ENCODE measurements at regions not wholly inside any gene's neighbourhood (a gene's known extent, or its start where the extent isn't known, plus 50 kb on each side); places are given as distances from the start of the nearest gene placed in this dataset.
"Not testable (repeated sequence)": the region's sequence is repeated elsewhere in the genome, so short reads cannot be mapped to it uniquely, and the experiment has no call there.

DNA sequence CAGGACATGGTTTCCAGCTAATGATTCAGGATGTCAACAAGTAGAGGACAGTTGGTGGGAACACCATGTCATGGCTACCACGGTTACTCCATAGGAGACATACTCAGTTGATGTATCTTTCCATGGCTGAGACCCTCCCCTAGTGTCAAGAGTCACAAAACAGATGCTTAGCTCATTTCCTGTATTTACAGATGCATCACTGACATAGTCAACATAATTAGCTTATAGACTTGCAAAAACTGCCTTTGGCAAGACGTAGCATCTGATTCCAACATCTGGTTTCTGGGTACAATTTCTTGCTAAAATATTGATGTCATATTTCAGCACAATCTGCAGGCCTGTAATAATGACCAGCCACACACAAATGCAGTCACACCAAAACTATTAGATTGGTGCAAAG lies 550.3 kb downstream of the FAM181B start:
- TF ChIP-seq, protein P1, sequence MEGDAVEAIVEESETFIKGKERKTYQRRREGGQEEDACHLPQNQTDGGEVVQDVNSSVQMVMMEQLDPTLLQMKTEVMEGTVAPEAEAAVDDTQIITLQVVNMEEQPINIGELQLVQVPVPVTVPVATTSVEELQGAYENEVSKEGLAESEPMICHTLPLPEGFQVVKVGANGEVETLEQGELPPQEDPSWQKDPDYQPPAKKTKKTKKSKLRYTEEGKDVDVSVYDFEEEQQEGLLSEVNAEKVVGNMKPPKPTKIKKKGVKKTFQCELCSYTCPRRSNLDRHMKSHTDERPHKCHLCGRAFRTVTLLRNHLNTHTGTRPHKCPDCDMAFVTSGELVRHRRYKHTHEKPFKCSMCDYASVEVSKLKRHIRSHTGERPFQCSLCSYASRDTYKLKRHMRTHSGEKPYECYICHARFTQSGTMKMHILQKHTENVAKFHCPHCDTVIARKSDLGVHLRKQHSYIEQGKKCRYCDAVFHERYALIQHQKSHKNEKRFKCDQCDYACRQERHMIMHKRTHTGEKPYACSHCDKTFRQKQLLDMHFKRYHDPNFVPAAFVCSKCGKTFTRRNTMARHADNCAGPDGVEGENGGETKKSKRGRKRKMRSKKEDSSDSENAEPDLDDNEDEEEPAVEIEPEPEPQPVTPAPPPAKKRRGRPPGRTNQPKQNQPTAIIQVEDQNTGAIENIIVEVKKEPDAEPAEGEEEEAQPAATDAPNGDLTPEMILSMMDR (IDR thresholded peaks at IDR 0.05; ENCODE audit: low read length, missing control alignments): no peak
- H3K4me3 ChIP-seq (replicated peaks; ENCODE audit: low read depth, low read length): no peak overlapping the region
- no peak for DNase-seq (ENCODE audit: low read depth)

DNA sequence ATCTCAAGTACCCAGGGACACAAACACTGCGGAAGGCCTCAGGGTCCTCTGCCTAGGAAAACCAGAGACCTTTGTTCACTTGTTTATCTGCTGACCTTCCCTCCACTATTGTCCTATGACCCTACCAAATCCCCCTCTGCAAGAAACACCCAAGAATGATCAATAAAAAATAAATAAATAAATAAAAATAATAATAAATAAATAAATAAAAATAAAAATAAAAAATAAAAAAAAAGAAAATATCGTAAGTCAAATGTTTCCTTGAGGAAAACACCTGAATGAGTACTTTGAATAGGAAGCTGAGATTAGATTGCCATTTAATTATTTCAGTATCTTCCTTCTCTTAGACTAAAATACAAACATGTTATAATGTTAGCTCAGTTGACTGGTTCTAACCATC lies 551.0 kb downstream of the FAM181B start:
- not testable (repeated sequence) for DNase-seq (ENCODE audit: low read depth); H3K4me3 ChIP-seq (replicated peaks; ENCODE audit: low read depth, low read length)

GRCh38 chr11:82181796-82182195 lies 551.9 kb downstream of the FAM181B start:
- not testable (repeated sequence) for DNase-seq (ENCODE audit: low read depth); H3K4me3 ChIP-seq (replicated peaks; ENCODE audit: low read depth, low read length)

DNA sequence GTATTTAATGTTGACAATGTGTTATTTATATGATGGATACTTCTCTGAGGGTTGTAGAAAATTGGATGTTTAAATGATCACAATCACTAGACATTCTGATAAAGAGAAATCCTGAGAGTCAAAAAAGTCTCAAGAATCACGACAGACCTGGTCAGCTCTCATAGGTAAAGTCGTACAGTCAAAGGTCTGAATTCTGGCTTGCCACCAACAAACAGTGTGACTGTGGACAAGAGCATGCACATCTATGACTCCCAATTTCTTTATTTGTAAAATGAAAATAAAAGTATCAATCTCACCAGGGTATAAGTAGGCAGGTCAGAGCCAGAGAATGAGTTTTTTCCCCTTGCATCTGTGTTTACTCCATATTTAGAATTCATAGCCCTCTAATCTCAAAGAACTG lies 556.7 kb downstream of the FAM181B start:
- TF ChIP-seq, protein P1 (IDR thresholded peaks at IDR 0.05; ENCODE audit: low read length, missing control alignments): no peak
- H3K4me3 ChIP-seq (replicated peaks; ENCODE audit: low read depth, low read length): no peak overlapping the region
- DNase-seq (ENCODE audit: low read depth): no peak

DNA sequence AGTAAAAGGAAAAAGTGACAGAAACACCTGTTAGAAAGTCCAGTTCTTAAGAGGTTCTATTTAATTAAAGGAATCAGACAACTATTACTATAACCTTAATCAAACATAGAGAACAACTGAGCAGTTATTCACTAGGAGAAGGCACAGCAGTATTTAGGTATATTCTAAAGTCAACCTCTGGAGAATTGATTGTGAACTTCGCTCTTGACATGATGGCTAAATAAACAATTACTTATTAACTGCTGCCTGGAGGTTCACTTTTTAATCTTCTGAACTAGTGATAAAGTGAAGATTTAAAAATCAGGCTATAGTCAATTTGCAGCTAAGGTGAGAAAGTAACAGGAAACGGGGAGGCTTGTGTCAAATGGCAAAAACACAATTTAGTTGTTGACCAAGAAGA lies 557.3 kb downstream of the FAM181B start:
- TF ChIP-seq, protein P1 (IDR thresholded peaks at IDR 0.05; ENCODE audit: low read length, missing control alignments): no peak
- H3K4me3 ChIP-seq (replicated peaks; ENCODE audit: low read depth, low read length): no peak overlapping the region
- DNase-seq (ENCODE audit: low read depth): no peak

- no peak overlapping the region for H3K4me3 ChIP-seq (replicated peaks; ENCODE audit: low read depth, low read length)
- no peak for DNase-seq (ENCODE audit: low read depth)
- TF ChIP-seq, protein P1 (IDR thresholded peaks at IDR 0.05; ENCODE audit: low read length, missing control alignments): no peak
These were observed 559.1 kb downstream of the FAM181B start for GRCh38 chr11:82174610-82175009.

DNA sequence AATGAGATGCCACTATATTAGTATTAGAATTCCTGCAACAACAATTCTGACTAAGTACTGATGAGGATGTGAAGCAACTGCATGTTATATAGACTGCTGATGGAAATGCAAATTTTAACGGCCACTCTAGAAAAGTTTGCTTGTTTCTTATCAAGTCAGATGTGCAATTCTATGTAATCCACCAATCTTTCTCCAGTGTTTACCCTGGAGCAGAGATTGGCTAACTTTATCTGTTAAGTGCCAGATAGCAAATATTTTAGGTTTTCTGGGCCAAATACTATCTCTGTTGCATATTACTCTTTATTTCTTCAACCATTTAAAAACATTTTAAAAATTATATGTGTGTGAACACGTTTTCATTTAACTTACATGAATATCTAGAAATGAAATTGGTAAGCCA lies 586.9 kb downstream of the FAM181B start:
- DNase-seq (ENCODE audit: low read depth): no peak
- TF ChIP-seq, protein P1 (IDR thresholded peaks at IDR 0.05; ENCODE audit: low read length, missing control alignments): no peak
- no peak overlapping the region for H3K4me3 ChIP-seq (replicated peaks; ENCODE audit: low read depth, low read length)

DNA sequence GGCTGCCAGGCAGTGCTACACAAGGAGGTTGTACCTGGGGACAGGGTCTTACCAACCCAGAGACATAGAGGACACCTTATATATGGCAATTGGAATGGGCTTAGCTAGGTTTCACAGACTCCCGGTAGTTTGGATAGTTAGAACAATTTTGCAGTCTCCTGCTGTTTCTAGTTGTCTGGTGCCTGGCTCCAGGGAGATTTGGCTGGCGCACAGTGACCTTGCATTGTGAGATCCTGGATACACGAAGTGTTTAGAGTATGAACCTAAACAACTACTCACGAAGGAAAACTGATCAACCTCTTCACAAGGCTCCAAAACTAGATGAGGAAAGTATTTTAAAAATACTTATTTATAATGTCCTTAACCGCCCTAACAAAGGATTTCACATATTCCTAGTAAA lies 614.7 kb downstream of the FAM181B start:
- TF ChIP-seq, protein P1 (IDR thresholded peaks at IDR 0.05; ENCODE audit: low read length, missing control alignments): no peak
- DNase-seq (ENCODE audit: low read depth): no peak
- no peak overlapping the region for H3K4me3 ChIP-seq (replicated peaks; ENCODE audit: low read depth, low read length)
